Stomach (tissue), 8 donors: ENCODE measurements at regions not wholly inside any gene's neighbourhood (a gene's known extent, or its start where the extent isn't known, plus 50 kb on each side); places are given as distances from the start of the nearest gene placed in this dataset.

Source experiments
- DNase-seq, 2 donors: peaks; one replicate each; pipeline versions ENCODE4 v3.0.0 to v3.0.0-alpha.2; 2013 to 2019
- H3K27ac ChIP-seq, 5 donors: fragments of 200-600 bp in 4 of 5; sonication (generic) in 4 of 5; one replicate each; pipeline ENCODE4 v1.5.1; 2013 to 2019; ENCODE audit warnings: mild to moderate bottlenecking in 1 of 5, moderate library complexity in 1 of 5
- H3K27me3 ChIP-seq, 3 donors: fragments of 200-600 bp; sonication (generic); one replicate each; pipeline ENCODE4 v1.5.1; 2017 to 2019; ENCODE audit warnings: mixed run types in 1 of 3
- H3K36me3 ChIP-seq, 4 donors: fragments of 200-600 bp; sonication (generic); 1 replicate in 3 of 4; 2 replicates in 1 of 4; pipeline ENCODE4 v1.5.1; 2016 to 2019
- H3K4me1 ChIP-seq, 4 donors: fragments of 200-600 bp; sonication (generic); one replicate each; pipeline ENCODE4 v1.5.1; 2016 to 2019
- H3K4me3 ChIP-seq, 4 donors: fragments of 200-600 bp; sonication (generic) in 3 of 4; one replicate each; pipeline ENCODE4 v1.5.1; 2016 to 2019; ENCODE audit warnings: mild to moderate bottlenecking in 1 of 4
- H3K9me3 ChIP-seq, 4 donors: fragments of 200-600 bp; sonication (generic); one replicate each; pipeline ENCODE4 v1.5.1; 2016 to 2019
- EP300 ChIP-seq: sonication (generic); formaldehyde crosslinking; IDR thresholded peaks from one replicate; pipeline ENCODE4 v1.6.1; 2017; ENCODE audit warnings: antibody characterized with exemption
- POLR2A ChIP-seq, 4 donors: fragments of 450-650 bp; IDR thresholded peaks; one replicate each; pipeline ENCODE4 v1.6.1; 2016; ENCODE audit warnings: antibody characterized with exemption in 4 of 4, control low read depth in 2 of 4, mild to moderate bottlenecking in 1 of 4, moderate library complexity in 1 of 4
- POLR2AphosphoS5 ChIP-seq, 3 donors: sonication (generic); formaldehyde crosslinking; IDR thresholded peaks; one replicate each; pipeline ENCODE4 v1.6.1; 2016; ENCODE audit warnings: antibody characterized with exemption in 3 of 3
- WGBS, 5 donors: extraction: QIAGEN DNeasy Blood & Tissue Kit in 3 of 5; methylation state at CpG; one replicate each; pipeline versions ENCODE4 v1.1.5 to v1.1.7; 2013 to 2018; 5-methylcytosine and 5-hydroxymethylcytosine counted together
- intact Hi-C: fragments of 100-400 bp; cut with DNase I; formaldehyde crosslinking; loops from one replicate; pipeline ENCODE4 v1.15.1; 2023; ENCODE audit warnings: low total_unique reads
- TF ChIP-seq, protein P1 (sequence below), 7 experiments: fragments of 450-650 bp in 4 of 7; fragments of 200-600 bp in 3 of 7; sonication (generic) in 3 of 7; IDR thresholded peaks; one replicate each; pipeline ENCODE4 v1.5.1; 2016 to 2019; ENCODE audit warnings: antibody characterized with exemption in 7 of 7, control low read depth in 2 of 7, mild to moderate bottlenecking in 1 of 7
- donor health status: healthy with polysubstance abuse.
- donor health status: Bipolar disorder and iron deficiency.
- donor health status: healthy.

DNA sequence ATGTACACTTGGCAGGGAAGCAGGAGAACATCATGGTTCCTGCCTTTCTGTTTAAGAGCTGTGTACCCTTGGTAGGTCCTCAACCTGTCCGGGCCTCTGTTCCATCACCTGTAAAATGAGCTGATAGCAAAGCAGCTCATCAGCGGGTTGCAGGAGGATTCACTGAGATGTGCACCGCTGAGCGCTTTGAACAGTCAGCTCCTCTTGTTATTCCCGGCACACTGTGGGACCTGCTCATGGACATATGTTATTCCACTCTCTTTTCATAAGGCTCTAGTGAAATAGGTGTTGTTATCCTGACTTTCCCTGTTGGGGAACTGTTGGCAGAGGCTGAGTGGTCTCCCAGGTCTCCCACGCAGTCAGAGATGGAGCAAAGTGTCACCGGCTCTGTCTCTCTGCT lies 497.5 kb upstream of the ZMIZ1 start:
- H3K9me3 ChIP-seq, result no peaks in the 10 kb centered on the region
- WGBS, 5 donors, result 89 to 96% (median 96%) methylated on average over 7 of the region's 7 CpGs
- H3K36me3 ChIP-seq, result no peaks in the 10 kb centered on the region
- no peak for TF ChIP-seq EP300
- TF ChIP-seq POLR2A (IDR thresholded peaks at IDR 0.05), result no peak
- TF ChIP-seq, protein P1, sequence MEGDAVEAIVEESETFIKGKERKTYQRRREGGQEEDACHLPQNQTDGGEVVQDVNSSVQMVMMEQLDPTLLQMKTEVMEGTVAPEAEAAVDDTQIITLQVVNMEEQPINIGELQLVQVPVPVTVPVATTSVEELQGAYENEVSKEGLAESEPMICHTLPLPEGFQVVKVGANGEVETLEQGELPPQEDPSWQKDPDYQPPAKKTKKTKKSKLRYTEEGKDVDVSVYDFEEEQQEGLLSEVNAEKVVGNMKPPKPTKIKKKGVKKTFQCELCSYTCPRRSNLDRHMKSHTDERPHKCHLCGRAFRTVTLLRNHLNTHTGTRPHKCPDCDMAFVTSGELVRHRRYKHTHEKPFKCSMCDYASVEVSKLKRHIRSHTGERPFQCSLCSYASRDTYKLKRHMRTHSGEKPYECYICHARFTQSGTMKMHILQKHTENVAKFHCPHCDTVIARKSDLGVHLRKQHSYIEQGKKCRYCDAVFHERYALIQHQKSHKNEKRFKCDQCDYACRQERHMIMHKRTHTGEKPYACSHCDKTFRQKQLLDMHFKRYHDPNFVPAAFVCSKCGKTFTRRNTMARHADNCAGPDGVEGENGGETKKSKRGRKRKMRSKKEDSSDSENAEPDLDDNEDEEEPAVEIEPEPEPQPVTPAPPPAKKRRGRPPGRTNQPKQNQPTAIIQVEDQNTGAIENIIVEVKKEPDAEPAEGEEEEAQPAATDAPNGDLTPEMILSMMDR (IDR thresholded peaks at IDR 0.05), result no peak
- peaks cover 0 to 45% (median 7%) of the 10 kb centered on the region in 4 donors for H3K4me1 ChIP-seq
- no peak overlapping the region for H3K4me3 ChIP-seq
- DNase-seq, result no peak
- H3K27me3 ChIP-seq, result no peaks in the 10 kb centered on the region
- H3K27ac ChIP-seq, result no peak overlapping the region
- intact Hi-C loops, result no loop called here

DNA sequence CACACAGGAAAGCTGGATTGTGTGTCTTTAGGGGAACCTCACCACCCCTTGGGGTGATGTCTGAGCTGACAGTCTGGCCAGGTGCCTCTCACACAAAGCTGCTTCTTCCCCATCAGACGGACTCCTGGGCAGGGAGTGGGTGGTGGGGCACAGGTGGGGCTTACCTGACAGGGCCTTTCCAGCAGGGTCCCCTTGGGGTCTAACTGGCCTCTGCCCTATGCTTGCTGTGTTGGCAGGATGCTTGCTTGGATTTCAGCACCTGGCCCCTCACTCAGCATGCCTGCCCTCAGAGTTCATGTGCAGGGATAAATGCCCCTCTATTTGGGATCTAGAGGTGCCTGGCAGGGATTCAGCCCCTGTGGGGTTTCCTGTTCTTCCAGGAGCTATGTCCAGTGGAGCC lies 496.9 kb upstream of the ZMIZ1 start:
- no peak for DNase-seq
- TF ChIP-seq POLR2AphosphoS5 (IDR thresholded peaks at IDR 0.05) (no peak), EP300 (no peak), POLR2A (IDR thresholded peaks at IDR 0.05) (no peak)
- TF ChIP-seq, protein P1 (IDR thresholded peaks at IDR 0.05), result no peak
- intact Hi-C loops, result no loop called here
- Histone ChIP-seq H3K27ac (no peak overlapping the region), H3K27me3 (no peaks in the 10 kb centered on the region), H3K4me1 (peaks cover 0 to 39% (median 5%) of the 10 kb centered on the region in 4 donors), H3K4me3 (no peak overlapping the region), H3K36me3 (no peaks in the 10 kb centered on the region), H3K9me3 (no peaks in the 10 kb centered on the region)
- WGBS, 5 donors, result 43 to 73% (median 71%) methylated on average over 1 of the region's 1 CpG; no CpG with 5 or more reads in 2 of the 5 donors

DNA sequence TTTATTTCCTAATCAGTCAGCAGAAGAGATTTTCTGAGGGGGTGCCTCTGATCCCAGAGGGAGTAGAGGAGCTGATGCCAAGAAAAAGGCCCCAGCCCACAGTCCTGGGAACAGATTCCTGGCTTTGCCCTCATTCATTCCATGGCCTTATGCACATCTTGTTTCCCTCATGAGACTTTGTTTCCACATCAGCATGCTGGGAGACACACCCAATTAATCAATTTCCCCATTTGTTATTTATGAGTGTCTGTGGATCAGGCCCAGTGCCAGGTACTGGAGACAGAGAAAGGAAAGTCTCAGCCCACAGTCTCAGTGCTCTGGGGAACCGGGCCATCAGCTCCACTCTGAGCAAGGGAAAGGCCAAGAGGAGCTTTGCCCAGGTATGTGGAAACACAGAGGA lies 496.2 kb upstream of the ZMIZ1 start:
- TF ChIP-seq, protein P1 (IDR thresholded peaks at IDR 0.05), result no peak
- TF ChIP-seq POLR2AphosphoS5 (IDR thresholded peaks at IDR 0.05), result peak in 2 of 3 donors; percentile 22 to 36
- TF ChIP-seq EP300, result no peak
- TF ChIP-seq POLR2A (IDR thresholded peaks at IDR 0.05), result no peak
- H3K27ac ChIP-seq, result no peak overlapping the region
- WGBS, 5 donors, result 59 to 89% (median 82%) methylated on average over 1 of the region's 1 CpG

DNA sequence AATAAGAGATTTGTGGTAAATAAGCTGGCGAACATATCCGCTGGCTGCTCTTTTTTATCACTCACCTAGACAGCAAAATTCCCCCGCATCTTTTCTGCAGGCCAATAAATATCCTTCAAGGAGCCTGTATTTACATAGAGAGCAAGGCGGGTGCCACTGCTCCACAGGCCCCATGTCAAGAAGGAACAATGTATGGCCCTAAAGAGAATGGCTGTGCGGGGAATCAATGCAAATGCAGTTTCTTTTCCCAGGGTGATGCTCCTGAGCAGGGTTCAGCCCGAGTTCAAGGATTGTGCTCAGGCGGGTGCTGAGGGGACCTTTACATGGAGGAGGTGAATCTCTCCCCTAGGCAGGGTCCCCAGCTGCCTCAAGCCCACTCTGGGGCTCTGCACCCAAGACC lies 494.2 kb upstream of the ZMIZ1 start:
- TF ChIP-seq POLR2AphosphoS5 (IDR thresholded peaks at IDR 0.05), result no peak
- TF ChIP-seq, protein P1 (IDR thresholded peaks at IDR 0.05), result no peak
- no peak for TF ChIP-seq EP300
- TF ChIP-seq POLR2A (IDR thresholded peaks at IDR 0.05), result no peak
- Histone ChIP-seq H3K27me3 (no peaks in the 10 kb centered on the region), H3K4me1 (peaks cover 0 to 26% (median 11%) of the 10 kb centered on the region in 4 donors), H3K27ac (no peak overlapping the region), H3K9me3 (no peaks in the 10 kb centered on the region), H3K4me3 (no peak overlapping the region), H3K36me3 (no peaks in the 10 kb centered on the region)
- intact Hi-C loops, result no loop called here
- 87 to 95% (median 92%) methylated on average over 7 of the region's 7 CpGs for WGBS, 5 donors
- DNase-seq, result no peak

More for the DNA sequence above, 496.2 kb upstream of the ZMIZ1 start:
- no peaks in the 10 kb centered on the region for H3K36me3 ChIP-seq
- H3K4me1 ChIP-seq, result peaks cover 0 to 32% (median 6%) of the 10 kb centered on the region in 4 donors
- H3K27me3 ChIP-seq, result no peaks in the 10 kb centered on the region
- H3K9me3 ChIP-seq, result no peaks in the 10 kb centered on the region
- no peak overlapping the region for H3K4me3 ChIP-seq
- intact Hi-C loops, result no loop called here
- DNase-seq, result no peak
